Fibroblast of the conjunctiva (primary cell): ENCODE measurements at regions not wholly inside any gene's neighbourhood (a gene's known extent, or its start where the extent isn't known, plus 50 kb on each side); places are given as distances from the start of the nearest gene placed in this dataset.

Experiments
- DNase-seq: peaks from one replicate; pipeline ENCODE4 v3.0.0-alpha.2; 2010; ENCODE audit warnings: low read depth

DNA sequence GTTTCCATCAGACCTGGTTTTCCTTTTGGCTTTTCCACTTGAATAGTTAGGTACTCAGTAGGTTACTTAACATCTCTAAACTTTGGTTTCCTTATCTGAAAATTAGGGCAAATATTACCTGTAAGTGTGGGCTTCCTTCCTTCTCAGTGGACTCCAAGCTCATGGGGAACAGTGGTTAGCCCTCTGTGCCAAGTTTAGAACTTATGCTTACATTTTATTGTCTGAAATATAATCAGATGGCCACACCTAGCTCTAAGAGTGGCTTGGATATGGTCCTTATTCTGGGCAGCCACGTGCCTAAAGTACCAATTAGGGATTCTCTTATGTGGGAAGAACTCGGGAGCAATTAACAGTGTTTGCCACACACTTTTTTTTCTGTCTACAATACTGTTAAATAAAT is 133.9 kb downstream of the UCHL1 start:
- DNase-seq = no peak

DNA sequence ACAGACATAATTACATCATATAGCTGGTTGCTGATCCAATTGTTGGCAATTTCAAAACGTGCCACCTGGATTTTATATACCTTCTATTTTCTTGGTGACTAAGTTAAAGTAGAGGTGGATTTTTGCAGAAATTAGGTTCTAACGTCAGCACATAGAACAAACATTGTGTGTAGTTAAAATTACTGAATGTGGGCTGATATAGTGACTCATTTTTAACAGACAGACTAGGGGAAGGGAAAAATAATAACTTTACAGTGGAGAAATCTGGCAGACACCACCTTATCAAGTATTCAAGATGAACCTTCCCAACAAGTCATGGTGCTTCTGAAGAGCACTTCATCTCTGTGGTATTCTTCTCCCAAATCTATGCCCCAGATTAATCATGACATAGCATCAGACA is 134.5 kb downstream of the UCHL1 start:
- no peak for DNase-seq

DNA sequence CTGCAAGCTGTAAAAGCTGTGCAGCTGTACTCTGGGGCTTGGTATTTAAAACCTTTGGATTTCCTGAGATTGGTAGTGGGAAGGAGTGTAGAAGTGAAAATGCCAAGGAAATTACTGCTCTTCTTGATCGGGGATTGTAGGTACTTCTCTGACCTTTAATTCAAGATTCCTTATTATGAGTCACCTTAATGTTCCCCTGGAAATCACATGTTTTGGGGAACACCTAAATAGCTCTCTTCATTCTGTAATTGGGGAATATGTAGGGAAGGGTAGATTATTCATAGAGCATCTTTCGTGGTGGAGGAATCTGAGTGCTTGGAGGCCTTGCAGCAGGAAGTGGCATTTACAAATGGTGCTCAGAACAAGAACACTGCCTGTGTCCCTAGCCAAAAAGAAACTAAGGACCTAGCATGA is 137.8 kb downstream of the UCHL1 start:
- DNase-seq = no peak

DNA sequence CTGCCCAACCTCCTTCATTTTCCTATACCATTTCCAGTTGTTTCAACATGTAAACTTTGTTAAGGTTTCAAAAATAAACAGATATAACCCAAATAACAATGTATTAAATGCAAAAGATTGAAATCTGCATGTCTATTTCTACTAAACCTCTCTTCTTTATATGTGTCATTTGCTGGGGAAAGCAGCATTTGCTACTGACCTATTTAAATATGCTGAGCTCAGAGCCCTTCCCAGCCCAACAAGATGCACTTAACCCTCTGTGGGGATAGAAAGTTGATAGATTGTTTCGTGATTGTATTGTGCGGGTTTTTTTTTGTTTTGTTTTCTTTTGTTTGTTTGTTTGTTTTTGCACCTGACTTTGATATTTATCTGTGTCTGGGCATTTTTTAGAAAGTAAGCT is 139.5 kb downstream of the UCHL1 start:
- DNase-seq = no peak

DNA sequence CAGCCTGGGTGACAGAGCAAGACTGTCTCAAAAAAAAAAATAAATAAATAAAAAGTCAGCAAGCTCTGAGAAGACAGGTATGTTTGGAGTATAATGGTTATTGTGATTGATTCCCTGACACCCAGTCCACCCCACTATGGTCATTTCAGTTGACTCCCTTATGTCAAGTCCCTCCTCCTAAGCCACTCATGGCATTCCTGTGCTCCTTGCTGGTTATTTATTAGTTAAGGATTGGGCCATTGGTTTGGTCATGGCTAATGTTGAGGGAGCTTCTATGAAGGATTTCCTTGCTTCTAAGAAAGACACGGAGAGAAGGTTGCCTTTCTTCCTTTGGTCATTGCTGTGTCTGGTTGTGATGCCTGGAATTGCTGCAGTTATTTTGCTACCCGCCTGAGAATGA is 140.1 kb downstream of the UCHL1 start:
- DNase-seq = no peak

DNA sequence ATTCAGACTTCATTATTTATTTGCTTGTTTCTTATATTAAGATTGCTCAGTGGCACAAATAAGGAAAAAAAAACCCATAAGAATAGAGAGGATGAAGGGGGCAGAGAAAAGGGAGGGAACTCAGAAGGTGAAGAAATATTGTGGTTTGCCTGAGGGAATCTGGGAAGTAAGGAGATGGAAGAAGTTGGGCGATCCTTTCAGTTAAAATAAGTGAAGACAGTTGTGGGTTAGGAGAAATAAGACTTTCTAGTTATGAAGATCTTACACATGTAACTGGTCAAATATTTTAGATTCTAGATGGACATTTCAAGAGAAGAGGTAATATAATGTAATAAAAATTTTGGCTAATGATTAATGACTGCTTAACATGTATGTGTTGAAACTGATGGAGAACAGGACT is 138.7 kb upstream of the LIMCH1 start:
- DNase-seq = no peak

DNA sequence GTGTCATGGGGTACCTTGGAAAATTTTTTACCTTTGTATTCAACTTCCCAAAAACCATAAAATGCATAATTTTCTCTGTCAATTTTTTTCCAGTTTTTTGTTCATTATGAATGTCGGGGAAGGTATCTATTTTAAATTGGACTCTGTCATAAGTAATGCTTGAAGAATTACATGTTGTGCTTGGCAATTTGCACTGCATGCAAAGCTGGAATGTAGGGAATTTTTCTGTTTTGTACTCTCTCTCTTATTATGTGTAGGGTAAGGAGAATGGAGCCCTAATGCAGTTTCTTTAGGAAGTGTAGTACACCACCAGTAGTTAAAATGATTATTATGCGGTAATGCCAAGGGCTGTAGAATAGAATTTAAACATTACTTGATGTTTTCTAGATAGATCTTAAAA is 137.7 kb upstream of the LIMCH1 start:
- DNase-seq = no peak

DNA sequence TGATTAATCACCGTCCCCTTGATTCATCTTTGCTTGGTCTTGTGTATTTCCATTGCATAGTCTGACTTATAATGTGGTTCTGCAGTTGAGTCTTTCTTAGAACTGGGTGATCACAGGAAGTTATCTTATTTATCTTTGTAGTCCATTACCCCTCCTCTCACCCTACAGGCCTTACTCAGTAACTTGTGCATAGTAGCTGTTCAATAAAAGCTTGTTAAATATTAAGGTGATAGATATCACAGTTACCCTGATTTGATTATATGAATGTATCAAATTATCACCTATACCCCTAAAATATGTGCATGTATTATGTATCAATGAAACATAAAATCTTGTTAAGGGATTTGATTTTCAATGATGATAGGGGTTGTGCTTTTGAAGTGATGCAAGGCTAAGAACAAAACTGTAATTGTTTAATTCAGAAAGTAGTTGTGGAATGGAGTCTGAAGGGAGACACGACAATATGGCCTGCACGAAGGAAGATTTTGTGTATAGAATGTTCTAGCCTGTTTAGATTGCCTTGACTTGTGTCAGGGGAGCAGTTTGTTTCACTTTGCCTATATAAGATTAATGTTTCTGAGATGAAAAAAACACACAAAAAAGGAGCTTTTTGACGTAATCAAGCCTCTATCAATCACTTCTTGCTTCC is 132.4 kb upstream of the LIMCH1 start:
- DNase-seq = no peak

DNA sequence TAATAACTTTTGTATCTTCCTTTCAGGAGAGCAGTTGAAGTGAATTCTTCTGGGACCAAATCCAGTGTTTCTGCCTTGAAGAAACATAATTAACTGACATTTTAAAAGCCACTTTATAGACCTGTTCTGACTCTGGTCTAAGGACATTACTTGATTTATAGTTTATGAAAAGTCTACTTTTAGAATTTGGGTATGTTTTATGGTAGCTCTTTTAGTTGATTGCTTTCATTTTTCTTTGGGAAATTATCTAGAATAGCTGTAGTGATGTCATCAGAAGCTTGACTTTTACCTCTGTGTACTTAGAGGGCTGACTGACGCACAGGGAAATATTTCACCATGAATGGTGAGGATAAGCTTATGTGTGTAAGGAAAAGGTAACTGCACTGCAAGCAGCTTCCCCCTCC is 131.8 kb upstream of the LIMCH1 start:
- DNase-seq = no peak

DNA sequence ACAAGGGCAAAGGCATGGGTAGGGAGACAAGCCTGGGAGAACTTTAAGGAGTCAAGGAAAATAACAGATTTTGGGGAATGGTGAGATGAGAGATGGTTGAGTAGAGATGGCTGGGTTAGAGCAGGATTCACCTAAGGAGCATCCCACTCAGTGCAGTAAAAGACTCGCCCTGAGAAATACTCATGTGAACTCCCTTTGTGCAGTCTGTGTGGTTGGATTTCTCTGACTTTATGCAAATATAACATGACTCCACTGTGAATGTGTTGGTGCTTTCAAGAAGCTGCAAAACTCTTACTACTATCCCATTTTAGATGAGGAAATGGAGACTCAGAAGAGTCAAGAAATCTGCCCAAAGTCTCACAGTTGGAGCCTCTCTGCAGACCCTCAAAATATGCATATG is 129.8 kb upstream of the LIMCH1 start:
- DNase-seq = no peak

DNA sequence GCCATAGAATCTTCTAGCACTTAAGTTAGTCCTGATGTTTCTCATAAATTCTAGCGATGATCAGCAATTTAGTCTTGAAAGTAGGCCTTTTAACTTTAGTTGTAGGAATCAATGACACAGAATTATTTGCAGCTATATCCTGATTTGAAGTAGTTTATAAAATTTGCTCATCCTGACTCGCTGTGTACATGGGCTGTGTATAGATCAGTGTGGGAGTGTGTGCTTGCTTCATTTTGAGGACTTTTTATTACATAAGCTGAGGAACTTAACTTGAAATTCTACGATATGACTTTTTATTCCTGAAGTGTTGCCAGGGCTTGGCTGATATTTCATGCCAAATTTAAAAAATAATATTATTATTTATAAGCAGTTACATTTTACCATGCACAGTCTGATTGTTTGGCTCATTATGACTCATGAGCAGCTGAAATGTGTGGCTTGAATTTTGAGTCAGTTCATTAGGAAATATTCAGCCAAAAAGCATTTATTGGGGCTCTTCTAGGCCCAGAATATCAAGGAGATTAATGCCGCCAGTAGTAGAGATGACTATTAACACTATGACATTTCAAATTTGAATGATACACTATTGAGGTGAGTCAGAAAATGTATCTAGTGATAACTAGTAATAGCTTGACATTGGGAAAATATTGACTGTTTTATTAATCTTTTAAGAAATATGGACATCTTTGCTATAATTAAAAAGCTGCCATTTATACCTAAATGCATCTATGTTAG is 128.9 kb upstream of the LIMCH1 start:
- no peak for DNase-seq

DNA sequence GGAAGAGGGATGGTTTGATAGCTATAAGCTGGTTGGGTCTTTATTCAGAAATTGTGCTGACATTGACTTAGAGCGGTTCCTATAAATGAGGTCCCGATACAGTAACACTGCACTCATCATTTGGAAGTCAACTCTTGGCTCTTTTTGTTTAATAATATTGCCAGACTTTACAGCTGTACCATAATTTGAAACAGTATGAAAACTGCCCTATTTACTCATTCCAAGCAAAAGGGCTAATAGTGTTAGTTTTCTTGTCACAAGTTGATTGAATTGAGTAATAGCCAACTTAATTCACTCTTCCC is 128.4 kb upstream of the LIMCH1 start:
- no peak for DNase-seq

DNA sequence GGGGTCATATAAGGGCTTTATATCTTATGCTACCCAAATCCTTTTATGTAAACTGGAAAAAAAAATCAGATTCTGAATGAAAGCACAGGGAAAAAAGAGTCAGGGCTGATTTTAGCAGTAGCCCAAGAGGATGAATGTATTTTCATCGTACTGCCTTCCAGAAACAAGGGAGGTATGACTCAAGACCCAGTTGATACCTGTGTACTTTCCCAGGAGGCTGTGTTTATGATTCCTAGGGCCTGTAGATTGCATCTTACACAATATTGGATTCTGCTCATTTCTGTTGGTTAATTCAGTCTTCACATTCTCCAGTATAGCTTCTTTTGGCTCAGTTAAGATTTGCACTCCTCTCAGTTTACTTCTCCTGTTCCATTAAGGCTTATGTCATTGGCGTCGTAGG is 127.9 kb upstream of the LIMCH1 start:
- DNase-seq = no peak

DNA sequence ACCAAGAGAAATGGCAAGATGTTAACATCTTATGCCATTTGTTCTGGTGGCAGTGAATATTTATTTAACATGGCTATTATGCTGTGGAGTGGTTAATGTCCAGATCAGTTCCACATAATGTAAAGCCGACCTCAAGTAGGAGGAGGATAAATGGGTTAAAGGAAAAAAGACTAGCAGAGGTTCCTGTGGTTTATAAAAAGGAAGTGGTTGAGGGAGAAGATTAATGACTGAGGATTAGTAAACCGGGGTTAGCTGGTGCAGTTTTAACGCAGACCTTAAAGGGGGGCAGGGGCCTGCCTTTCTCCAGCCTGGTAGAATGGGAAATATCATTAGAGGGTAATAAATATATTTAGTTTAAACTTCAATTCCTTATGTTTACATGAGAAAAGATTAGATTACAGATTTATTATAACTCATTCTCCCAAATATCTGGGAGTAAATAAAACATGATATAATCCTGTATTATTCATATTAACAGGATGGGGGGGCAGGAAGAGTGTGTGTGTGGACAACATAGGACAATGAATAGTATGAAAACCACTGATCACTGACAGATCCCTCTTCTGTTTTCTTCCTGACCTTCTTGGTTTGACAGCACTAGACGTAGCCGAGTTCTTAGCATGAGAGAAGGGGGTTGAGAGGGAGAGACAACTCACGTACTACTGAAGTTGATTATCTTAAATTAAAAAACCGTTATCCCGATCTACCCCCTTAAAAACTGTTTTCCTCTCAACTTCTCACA is 124.1 kb upstream of the LIMCH1 start:
- DNase-seq = no peak

DNA sequence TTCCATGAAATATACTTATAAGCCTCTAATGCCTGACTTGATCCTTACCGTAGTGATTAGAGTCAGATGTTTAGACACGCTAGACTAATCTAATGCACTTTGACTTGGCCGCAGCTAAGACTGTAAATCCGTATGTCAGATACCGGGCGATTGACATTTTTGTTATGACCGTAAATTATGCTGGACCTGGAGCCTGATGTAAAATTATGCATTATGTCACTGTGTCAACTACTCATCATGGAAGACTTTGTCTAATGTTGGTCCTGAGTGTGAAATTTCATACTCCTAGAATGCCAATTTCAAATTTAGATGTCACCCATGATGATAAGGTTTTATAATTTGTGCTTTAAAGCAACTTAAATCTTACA is 123.6 kb upstream of the LIMCH1 start:
- no peak for DNase-seq

DNA sequence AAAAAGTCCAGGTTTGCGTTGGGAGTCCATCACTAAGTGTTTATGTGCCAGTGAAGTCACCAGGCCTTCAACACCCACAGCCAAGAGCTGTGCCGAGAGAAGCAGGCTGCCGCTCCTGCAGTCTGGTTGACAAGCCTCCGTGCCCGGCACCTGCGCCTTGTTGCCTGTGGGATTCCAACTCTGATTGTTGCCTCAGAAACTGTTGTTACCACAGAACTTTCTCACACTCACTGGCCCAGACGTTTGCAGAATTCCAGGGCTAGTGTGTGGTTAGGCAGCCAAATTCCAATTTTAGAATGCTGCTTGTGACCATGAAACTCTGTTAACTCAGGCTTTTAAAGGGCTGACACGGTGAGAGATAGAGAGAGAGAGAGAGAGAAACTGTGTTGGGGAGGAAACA is 119.5 kb upstream of the LIMCH1 start:
- DNase-seq = no peak

DNA sequence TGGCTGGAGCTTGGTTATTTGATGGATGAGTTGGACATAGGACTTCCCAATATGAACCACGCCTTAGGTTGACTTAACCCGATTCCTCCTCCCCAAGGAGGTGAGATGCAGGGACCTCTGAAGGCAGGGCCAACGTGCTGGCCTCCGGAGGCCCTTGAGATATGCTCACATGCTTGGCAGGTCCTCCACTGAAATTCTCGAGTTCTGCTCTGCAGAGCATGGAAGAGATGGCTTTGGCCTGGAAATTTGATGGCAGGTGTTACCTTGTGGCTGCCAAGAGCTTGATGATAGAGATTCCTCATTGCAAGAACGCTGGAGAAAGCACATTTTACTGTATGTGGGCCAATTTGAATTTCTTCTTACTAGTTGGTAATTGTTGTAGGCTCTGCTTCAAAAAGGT is 117.4 kb upstream of the LIMCH1 start:
- DNase-seq = no peak

DNA sequence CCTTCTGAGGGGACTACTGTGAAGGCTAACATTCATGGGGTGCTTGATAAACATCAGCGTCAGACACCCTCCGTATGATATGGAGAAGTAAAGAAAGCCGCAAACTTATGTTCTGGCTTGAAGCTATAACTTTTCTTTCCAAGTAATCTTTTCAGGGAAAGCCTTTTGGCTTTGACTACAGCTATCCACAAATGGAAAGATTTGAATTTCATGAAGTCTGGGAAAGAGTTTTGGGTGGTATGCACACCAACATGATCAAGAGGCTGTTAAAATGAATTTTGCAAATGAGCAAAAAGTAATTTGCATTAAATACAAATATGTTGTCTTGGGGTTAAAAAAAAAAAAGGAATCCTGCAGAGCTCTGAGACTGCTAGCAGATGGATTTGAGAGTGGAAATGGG is 114.8 kb upstream of the LIMCH1 start:
- DNase-seq = no peak

DNA sequence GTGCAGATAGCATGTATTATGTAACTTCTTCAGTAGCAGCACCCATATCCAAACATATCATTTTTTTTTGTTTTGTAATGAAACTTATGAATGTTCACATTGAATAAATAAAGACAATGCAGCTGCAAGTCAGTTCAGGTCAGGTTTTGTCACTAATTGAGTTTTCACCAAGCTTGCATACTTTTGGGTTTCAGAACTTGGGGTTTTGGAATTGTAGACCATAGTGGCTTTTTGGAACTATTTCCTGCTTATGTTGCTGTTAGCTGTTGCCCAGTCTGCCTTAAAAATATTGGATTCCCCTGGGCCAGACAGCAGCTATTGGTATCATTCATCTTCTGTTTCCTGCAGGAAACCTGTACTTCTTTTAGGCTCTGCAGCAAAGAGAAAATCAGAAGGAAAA is 113.4 kb upstream of the LIMCH1 start:
- no peak for DNase-seq

DNA sequence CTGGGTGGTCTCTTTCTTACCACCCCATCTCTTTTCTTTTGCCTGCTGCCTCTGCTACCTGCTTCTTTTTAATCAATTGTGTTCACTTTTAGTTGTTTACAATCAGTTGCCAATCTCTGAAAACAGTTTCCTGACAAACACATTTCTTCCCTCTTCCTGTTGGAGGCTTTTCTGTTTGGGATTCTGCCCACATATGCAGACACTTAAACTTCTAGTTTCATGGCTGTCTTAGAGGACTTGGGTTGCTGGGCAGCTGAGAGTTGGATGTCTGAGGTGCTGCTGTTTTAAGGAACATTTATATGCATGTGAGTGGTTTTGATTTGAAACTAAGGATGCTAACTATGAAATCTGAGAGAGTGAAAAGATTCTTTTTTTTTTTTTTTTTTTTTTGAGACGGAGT is 112.3 kb upstream of the LIMCH1 start:
- DNase-seq = no peak

DNA sequence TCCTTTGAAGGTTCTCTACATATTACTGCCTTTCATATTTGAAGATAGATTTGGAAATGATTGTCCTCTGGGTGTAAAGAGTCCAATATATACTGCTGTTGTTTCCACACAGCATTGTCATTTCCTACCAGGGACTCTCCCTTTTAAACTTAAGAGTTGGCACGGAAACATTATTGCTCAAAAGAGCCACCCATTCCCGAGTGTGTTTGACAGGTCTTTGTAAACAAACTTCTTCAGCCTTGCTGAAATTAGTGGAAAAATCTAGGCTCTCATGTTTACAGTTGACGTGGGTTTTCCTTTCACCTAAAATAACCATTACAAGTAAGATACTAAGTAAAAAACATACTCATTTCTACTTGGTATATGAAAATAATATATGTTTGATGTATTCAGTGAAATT is 111.4 kb upstream of the LIMCH1 start:
- no peak for DNase-seq

DNA sequence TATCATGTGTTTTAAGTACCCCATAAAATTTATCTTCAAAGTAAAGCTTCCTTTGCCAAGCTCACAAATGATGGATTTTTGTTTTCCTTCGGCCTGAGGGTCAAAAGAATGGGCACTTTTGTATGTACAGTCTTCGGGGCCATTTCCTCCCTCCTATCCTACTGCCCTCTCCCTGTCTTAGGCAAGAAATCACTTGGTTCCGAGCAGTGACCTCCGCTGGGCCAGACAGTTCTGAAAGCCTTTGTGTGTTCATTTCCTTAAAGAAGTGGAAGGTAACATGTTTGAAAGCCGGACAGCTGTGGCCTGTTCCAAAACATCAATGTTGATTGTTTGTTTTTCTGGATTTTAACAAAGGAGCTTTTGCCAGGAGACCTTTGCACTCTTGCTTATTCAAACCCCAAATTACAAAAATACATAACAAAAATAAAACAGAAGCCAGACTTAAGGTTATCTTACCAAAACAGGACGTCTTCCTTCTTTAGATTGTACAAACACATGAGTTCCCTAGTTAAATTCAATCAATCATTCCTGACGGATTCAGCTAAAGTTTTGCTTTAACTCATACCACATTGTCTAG is 110.6 kb upstream of the LIMCH1 start:
- no peak for DNase-seq

DNA sequence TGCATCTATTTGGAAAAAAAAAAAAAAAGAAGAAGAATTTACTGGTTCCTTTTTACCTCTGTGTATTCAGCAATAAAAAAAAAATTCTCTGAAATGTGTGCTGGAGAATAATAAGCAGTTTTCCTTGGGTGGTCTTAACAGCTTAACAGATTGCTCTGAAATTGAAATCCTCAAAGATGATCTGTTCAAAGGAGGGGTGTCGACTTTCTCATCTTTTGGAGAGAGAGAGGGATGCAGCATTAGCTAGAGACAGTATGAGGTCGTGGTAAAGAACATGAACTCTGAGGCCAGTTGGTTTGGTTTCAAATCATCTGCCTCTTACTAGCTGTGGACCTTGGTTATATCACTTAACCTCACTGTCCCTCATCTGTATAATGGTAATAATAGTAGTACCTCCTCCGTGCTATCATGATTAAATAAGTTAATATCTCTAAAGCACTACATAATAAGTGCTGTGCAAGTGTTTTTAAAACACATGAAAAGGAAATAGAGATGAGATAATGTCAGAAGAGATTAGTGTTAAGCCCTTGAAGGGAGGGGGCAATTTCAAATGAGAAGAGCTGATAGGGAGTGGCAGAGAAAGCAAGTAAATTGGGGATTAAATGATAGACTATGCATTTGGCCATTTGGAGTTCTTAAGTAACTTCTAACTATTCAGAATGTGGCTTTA is 109.9 kb upstream of the LIMCH1 start:
- no peak for DNase-seq
